Sigmoid colon (tissue), 4 donors: ENCODE measurements at regions not wholly inside any gene's neighbourhood (a gene's known extent, or its start where the extent isn't known, plus 50 kb on each side); places are given as distances from the start of the nearest gene placed in this dataset.

Experiments used
- EP300 ChIP-seq, 4 donors: sonication (generic); formaldehyde crosslinking; IDR thresholded peaks; one replicate each; pipeline ENCODE4 v1.6.1; 2017; ENCODE audit warnings: antibody characterized with exemption in 4 of 4
- POLR2A ChIP-seq, 2 donors: fragments of 450-650 bp; IDR thresholded peaks; one replicate each; pipeline ENCODE4 v1.6.1; 2016; ENCODE audit warnings: antibody characterized with exemption in 2 of 2, mild to moderate bottlenecking in 2 of 2, moderate library complexity in 2 of 2
- POLR2AphosphoS5 ChIP-seq, 4 donors: sonication (generic); formaldehyde crosslinking; IDR thresholded peaks; one replicate each; pipeline ENCODE4 v1.6.1; 2017; ENCODE audit warnings: antibody characterized with exemption in 4 of 4
- TF ChIP-seq, protein P1 (sequence below), 4 experiments: fragments of 450-650 bp in 3 of 4; fragments of 200-600 bp in 1 of 4; IDR thresholded peaks; one replicate each; pipeline ENCODE4 v1.5.1; 2016 to 2019; ENCODE audit warnings: antibody characterized with exemption in 4 of 4, mild to moderate bottlenecking in 3 of 4, moderate library complexity in 2 of 4

DNA sequence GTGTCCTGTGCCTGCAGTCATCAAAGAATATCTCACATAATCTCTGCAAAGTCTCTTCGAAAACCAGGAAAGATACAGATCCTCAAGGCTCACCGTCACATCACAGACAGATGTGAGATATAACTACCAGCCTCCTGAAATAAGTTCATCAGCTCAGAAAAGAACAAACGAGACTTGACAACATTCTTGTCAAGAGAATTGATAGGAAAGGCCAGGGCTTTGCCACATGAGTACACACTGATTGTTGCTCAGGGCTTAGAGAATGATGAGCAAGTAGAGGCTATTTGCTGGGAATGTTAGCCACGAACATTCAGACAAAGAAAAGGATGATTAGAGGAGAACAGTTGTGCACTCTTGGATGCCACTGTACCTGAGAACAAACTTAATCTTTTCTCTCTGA, 535.1 kb downstream of the ELAVL2 start:
- TF ChIP-seq POLR2AphosphoS5 (IDR thresholded peaks at IDR 0.05) (no peak), EP300 (IDR thresholded peaks at IDR 0.05) (no peak), POLR2A (IDR thresholded peaks at IDR 0.05) (no peak)
- TF ChIP-seq, protein P1, sequence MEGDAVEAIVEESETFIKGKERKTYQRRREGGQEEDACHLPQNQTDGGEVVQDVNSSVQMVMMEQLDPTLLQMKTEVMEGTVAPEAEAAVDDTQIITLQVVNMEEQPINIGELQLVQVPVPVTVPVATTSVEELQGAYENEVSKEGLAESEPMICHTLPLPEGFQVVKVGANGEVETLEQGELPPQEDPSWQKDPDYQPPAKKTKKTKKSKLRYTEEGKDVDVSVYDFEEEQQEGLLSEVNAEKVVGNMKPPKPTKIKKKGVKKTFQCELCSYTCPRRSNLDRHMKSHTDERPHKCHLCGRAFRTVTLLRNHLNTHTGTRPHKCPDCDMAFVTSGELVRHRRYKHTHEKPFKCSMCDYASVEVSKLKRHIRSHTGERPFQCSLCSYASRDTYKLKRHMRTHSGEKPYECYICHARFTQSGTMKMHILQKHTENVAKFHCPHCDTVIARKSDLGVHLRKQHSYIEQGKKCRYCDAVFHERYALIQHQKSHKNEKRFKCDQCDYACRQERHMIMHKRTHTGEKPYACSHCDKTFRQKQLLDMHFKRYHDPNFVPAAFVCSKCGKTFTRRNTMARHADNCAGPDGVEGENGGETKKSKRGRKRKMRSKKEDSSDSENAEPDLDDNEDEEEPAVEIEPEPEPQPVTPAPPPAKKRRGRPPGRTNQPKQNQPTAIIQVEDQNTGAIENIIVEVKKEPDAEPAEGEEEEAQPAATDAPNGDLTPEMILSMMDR (IDR thresholded peaks at IDR 0.05): no peak
